Stomach smooth muscle (tissue), 2 donors: ENCODE measurements at regions not wholly inside any gene's neighbourhood (a gene's known extent, or its start where the extent isn't known, plus 50 kb on each side); places are given as distances from the start of the nearest gene placed in this dataset.

Experiments used
- H3K27ac ChIP-seq: one replicate; pipeline ENCODE4 v1.7.0; 2013; ENCODE audit warnings: mild to moderate bottlenecking, low read length, inconsistent platforms
- H3K27me3 ChIP-seq, 2 donors: one replicate each; pipeline ENCODE4 v1.7.0; 2013; ENCODE audit warnings: low read length in 2 of 2; ENCODE audit not compliant: insufficient read depth in 2 of 2, control insufficient read depth in 1 of 2
- H3K36me3 ChIP-seq, 2 donors: one replicate each; pipeline ENCODE4 v1.7.0; 2013; ENCODE audit warnings: low read length in 2 of 2; ENCODE audit not compliant: control insufficient read depth in 2 of 2, insufficient read depth in 2 of 2
- H3K4me1 ChIP-seq: one replicate; pipeline ENCODE4 v1.7.0; 2013; ENCODE audit warnings: low read length; ENCODE audit not compliant: control insufficient read depth, insufficient read depth
- H3K4me3 ChIP-seq, 2 donors: one replicate each; pipeline ENCODE4 v1.7.0; 2013; ENCODE audit warnings: low read length in 2 of 2
- H3K9ac ChIP-seq, 2 donors: one replicate each; pipeline ENCODE4 v1.7.0; 2013; ENCODE audit warnings: low read length in 2 of 2, mild to moderate bottlenecking in 1 of 2
- H3K9me3 ChIP-seq, 2 donors: one replicate each; pipeline ENCODE4 v1.7.0; 2013; ENCODE audit warnings: low read length in 2 of 2; ENCODE audit not compliant: control insufficient read depth in 2 of 2
- donor health status: healthy.
- donor health status: Pancreatic carcinoma.

DNA sequence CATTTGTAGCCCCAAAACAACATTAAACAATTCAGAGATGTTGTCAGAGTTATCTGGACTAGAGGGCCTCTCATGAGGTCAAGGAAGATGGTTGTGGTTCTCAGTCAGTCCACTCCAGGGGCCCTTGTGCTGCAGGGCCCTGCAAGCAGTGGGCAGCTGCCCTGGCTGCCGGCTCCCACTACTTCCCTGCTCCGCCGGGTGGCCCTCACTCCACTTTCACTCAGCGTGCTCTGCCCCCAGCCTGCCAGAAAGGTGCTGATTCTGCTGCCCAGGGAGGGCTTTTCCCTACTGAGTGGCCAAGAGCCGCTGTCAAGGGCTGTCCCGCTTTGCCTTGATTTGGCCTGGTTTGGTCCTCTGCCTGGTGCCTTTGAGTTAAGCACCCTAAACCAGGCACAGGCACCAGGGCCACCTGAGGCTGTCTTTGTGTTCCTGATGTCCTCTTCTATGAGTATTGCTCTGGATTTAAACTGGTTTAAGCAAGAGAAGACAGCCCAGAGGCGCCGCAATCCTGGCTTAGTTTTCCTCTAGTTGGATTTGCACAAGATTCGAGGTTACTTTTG is 117.2 kb downstream of the GADD45G start:
- Histone ChIP-seq H3K27ac (no peak overlapping the region), H3K9ac (no peak overlapping the region)

DNA sequence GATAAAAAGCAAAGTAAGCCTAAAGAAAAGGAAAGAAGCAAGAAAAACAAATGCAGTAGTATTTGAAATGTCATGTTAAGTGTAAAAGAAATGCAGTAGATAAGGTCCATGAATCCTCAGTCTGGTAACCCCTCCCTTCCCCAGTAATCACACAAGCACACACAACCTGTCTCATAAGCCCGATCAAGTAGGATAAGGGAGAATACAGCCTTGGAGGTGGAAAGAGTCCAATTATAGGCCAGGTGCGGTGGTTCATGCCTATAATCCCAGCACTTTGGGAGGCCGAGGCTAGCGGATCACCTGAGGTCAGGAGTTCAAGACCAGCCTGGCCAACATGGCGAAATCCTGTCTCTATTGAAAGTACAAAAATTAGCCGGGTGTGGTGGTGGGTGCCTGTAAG is 117.9 kb downstream of the GADD45G start:
- no peak overlapping the region for H3K4me3 ChIP-seq
- no peaks in the 10 kb centered on the region for H3K27me3 ChIP-seq
- no peak overlapping the region for H3K9ac ChIP-seq
- no peak overlapping the region for H3K27ac ChIP-seq
- H3K4me1 ChIP-seq: no peaks in the 10 kb centered on the region
- H3K9me3 ChIP-seq: no peaks in the 10 kb centered on the region
- no peaks in the 10 kb centered on the region for H3K36me3 ChIP-seq

More for the DNA sequence above, 117.2 kb downstream of the GADD45G start:
- H3K27me3 ChIP-seq: no peaks in the 10 kb centered on the region
- H3K4me3 ChIP-seq: no peak overlapping the region
- no peaks in the 10 kb centered on the region for H3K36me3 ChIP-seq
- H3K4me1 ChIP-seq: no peaks in the 10 kb centered on the region
- no peaks in the 10 kb centered on the region for H3K9me3 ChIP-seq

DNA sequence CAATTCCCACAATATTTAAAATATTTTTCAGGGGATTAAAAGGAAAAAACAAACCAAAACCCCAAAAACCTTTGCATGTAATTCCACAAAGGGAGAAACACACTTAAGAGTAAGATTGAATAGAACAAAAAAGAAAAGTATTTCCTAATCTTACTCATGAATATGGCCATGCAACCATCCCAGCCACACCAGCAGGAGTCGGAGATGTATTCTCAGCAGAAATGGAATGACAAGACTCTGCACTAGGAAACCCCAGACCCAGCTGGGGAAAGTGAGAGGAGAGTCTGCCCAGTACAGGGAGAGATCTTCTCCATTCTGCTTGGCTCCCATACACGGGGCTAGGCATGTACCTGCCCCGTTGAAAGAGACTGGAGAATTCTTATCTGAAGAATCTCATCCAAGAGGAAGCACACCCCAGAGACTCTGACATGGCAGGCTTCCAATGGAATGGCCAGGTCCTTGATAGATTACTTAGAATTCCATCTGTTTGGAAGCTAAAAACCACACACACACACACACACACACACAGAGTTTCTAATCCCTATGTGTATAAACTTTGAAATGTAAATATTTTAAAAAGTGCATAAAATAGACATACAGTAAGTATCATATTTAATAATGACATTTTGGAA is 118.8 kb downstream of the GADD45G start:
- no peaks in the 10 kb centered on the region for H3K9me3 ChIP-seq
- no peaks in the 10 kb centered on the region for H3K4me1 ChIP-seq
- no peak overlapping the region for H3K27ac ChIP-seq
- no peak overlapping the region for H3K4me3 ChIP-seq
- H3K36me3 ChIP-seq: no peaks in the 10 kb centered on the region
- H3K9ac ChIP-seq: no peak overlapping the region
- no peaks in the 10 kb centered on the region for H3K27me3 ChIP-seq

DNA sequence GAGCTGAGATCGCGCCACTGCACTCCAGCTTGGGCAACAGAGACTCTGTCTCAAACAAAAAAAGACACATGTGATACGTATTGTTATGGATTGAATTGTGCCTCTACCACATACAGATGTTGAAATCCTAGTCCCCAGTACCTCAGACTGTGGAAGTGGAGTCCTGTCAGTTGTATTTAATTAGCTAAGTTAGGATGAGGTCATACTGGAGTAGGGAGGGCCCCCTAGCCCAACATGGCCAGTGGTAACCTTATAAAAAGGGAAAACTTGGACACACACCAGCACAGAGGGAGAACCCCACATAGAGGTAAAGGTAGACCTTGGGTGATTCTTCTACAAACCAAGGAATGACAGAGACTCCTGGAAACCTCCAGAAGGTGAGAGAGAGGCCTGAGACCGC is 119.8 kb downstream of the GADD45G start:
- Histone ChIP-seq H3K9ac (no peak overlapping the region), H3K9me3 (no peaks in the 10 kb centered on the region), H3K4me1 (no peaks in the 10 kb centered on the region), H3K27ac (no peak overlapping the region), H3K27me3 (no peaks in the 10 kb centered on the region), H3K4me3 (no peak overlapping the region), H3K36me3 (no peaks in the 10 kb centered on the region)

DNA sequence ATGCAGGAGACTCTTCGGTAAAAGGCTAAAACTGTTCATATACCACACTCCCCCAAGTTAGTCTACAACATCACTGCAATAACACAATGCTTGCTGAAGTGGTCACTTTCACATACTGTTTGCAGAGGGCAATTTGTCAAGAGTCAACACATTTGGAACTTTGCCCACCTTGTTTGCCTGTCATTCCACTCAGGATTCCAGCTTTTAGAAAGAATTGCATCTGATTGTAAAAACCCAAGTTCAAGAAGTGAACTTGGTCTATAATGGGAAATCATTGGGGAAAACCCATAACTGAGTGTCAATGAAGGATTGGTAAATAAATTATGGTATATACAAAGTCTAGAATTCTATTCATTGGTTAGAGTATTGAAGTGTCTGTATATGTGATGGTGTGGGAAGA is 120.5 kb downstream of the GADD45G start:
- Histone ChIP-seq H3K4me1 (no peaks in the 10 kb centered on the region), H3K36me3 (no peaks in the 10 kb centered on the region), H3K4me3 (no peak overlapping the region), H3K9ac (no peak overlapping the region), H3K27ac (no peak overlapping the region), H3K27me3 (no peaks in the 10 kb centered on the region), H3K9me3 (no peaks in the 10 kb centered on the region)

DNA sequence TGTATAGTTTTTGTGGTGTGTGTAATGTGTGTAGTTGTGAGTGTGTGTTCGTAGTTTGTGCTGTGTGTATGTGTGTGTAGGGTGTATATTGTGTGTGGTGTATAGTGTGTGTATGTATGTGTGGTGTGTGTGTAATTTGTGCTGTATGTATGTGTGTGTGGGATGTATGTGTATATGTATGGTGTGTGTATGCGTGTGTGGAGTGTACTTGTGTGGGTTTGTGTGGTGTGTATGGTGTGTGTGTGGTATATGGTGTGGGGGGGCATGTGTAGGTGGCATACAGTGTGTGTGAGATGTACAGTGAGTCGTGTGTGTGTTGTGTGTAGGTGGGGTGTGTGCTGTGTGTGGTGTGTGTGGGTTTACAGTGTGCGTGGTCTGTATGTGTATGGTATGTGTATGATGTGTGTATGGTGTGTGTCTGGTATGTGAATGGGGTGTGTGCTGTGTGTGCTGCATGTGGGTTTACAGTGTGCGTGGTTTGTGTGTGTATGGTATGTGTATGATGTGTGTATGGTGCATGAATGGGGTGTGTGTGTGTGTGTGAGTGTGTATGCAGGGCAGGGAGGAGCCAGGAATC is 125.2 kb downstream of the GADD45G start:
- no peak overlapping the region for H3K4me3 ChIP-seq
- H3K4me1 ChIP-seq: peaks cover 10% of the 10 kb centered on the region
- H3K27ac ChIP-seq: no peak overlapping the region
- no peaks in the 10 kb centered on the region for H3K9me3 ChIP-seq
- H3K9ac ChIP-seq: no peak overlapping the region
- H3K36me3 ChIP-seq: no peaks in the 10 kb centered on the region
- H3K27me3 ChIP-seq: no peaks in the 10 kb centered on the region

DNA sequence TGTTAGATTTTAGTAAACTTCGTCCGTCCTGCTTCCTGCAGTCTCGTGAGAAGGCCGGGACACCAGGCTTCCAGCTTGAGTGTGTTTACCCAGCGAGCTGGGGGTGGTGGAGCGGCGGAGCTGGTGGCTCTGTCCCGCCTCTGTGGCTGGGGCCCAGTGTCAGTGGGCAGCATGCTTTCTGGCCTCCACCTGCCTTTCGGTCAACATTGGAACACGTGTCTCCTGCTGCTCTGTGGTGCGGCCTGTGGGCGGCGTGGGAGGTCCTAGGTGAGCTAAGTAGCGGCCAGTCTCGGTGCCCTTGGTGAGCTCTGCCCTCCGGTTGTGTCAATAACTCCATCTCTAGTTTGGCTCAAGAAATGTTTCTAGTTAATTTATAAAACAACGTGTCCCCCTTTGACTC is 125.9 kb downstream of the GADD45G start:
- Histone ChIP-seq H3K27ac (no peak overlapping the region), H3K36me3 (no peaks in the 10 kb centered on the region), H3K4me3 (no peak overlapping the region), H3K27me3 (no peaks in the 10 kb centered on the region), H3K9ac (no peak overlapping the region), H3K9me3 (no peaks in the 10 kb centered on the region), H3K4me1 (peaks cover 10% of the 10 kb centered on the region)

DNA sequence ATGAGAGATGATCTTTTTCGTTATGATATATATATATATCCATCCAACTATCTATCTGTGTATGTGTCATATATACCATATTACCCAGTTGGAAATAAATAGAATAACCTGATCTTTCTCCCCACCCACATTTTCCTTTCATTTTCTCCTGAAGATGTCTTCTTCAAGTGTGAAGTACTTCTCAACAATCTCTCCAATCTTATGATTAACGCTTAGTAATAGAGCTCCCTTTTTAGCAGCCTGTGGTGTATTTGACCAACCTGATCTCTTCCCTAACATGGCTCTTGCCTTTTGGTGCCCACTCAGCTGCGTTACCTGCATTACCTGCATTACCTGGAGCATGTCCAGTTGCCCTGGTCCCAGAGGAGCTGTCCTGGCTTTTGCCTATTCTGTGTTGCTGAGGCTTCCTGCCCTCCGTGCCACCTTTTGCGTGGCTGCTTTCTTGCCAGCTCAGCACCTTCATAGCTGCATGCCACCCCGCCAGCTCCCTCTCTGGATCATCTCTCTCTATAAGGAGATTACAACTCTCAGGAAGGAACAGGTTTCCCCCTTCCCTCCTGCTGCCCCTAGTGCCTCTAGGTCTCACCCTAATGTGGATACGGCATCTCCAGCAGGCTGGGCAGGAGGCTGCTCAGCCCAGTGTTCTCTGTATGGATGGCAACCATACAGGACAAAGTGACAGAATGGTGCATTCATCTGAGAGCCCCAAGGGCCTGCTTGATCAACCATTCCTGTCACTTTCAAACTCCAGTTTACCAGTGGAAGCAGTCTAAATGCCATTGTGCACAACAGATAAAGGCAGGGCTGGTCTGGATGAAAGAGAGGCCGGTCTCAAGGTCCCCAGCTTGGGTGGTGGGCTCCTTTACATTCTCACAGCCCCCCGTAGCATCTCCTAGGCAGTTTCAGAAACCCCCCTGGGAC is 126.7 kb downstream of the GADD45G start:
- H3K4me3 ChIP-seq: no peak overlapping the region
- no peak overlapping the region for H3K27ac ChIP-seq
- H3K27me3 ChIP-seq: no peaks in the 10 kb centered on the region
- H3K9me3 ChIP-seq: no peaks in the 10 kb centered on the region
- H3K36me3 ChIP-seq: no peaks in the 10 kb centered on the region
- H3K4me1 ChIP-seq: peaks cover 10% of the 10 kb centered on the region
- H3K9ac ChIP-seq: no peak overlapping the region

DNA sequence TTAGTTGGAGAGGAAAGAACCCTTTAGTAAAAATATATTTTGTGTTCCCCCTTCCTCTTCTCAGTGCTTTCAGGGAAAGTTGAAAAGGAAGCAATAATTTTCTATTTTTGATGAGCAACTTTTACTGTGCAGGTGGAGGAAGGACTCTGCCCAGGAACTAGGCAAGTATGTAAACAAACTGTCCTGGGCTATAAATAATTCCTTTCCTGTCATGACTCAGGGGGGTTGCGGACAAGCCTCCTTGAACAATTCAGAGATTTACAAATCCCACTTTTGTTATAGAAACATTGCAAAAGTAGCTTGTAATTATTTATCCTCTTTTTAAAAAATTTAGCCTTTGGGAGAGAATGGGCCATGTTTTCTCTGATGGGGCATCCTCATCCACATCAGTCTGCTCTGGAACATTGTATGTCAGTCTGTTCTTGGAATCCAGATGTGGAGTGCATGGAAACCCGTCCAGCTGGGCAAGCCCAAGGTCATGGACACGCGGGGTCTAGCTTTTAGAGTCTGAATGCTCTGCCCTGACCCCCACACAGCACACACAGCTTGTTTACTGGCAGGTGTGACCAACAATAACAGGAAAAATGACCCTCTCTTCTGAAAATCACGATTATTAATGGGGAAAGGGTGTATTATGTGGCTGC is 127.6 kb downstream of the GADD45G start:
- Histone ChIP-seq H3K4me1 (peaks cover 10% of the 10 kb centered on the region), H3K27me3 (no peaks in the 10 kb centered on the region), H3K4me3 (no peak overlapping the region), H3K27ac (no peak overlapping the region), H3K9ac (no peak overlapping the region), H3K36me3 (no peaks in the 10 kb centered on the region), H3K9me3 (no peaks in the 10 kb centered on the region)

DNA sequence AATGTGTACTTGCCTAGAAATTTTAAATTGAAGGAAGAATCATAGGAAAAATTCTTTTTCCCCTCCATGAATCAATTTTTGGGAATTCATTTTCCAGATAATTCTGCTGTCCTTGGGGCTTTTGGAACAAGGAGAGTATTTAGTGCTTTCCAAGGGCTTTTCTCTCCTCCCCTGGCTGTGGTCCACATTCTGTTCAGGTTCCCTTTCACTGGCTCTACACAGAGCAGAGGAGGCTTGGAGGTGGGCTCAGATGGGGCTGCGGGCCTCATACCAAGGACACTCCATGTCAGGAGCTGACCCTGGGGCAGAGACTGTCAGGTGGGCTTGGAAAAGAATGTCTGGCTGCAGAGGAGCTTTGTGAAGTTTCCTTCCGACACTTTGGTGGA is 128.1 kb downstream of the GADD45G start:
- Histone ChIP-seq H3K4me1 (peaks cover 10% of the 10 kb centered on the region), H3K4me3 (no peak overlapping the region), H3K27ac (no peak overlapping the region), H3K36me3 (no peaks in the 10 kb centered on the region), H3K9ac (no peak overlapping the region), H3K27me3 (no peaks in the 10 kb centered on the region), H3K9me3 (no peaks in the 10 kb centered on the region)
